ENCODE measurements at regions not wholly inside any gene's neighbourhood (a gene's known extent, or its start where the extent isn't known, plus 50 kb on each side); places are given as distances from the start of the nearest gene placed in this dataset.
"Not testable (repeated sequence)": the region's sequence is repeated elsewhere in the genome, so short reads cannot be mapped to it uniquely, and the experiment has no call there.

DNA sequence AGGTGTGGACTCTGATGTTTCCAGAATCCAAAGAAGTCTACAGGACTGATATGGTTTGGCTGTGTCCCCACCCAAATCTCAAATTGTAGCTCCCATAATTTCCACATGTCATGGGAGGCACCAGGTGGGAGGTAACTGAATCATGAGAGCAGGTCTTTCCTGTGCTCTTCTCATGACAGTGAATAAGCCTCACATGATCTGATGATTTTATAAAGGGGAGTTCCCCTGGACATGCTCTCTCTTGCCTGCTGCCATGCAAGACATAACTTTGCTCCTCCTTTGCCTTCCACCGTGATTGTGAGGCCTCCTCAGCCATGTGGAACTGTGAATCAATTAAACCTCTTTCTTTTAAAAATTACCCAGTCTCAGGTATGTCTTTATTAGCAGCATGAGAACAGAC is 1205.3 kb downstream of the SLC16A7 start:
- TF ChIP-seq CEBPB (IDR thresholded peaks at IDR 0.05; ENCODE audit: low read depth); RAD21 (IDR thresholded peaks at IDR 0.05; ENCODE audit: low read depth); ZBTB33 (IDR thresholded peaks at IDR 0.05; ENCODE audit: extremely low read depth, insufficient replicate concordance, low read length); POLR2A (IDR thresholded peaks at IDR 0.05; ENCODE audit: borderline replicate concordance, extremely low read depth, insufficient read depth, insufficient read length): not testable (repeated sequence)
